Activated T-cell treated with anti-CD3 and anti-CD28 coated beads, Interleukin-2, amount 50 U/mL, for 4 hours (primary cell): ENCODE measurements at regions not wholly inside any gene's neighbourhood (a gene's known extent, or its start where the extent isn't known, plus 50 kb on each side); places are given as distances from the start of the nearest gene placed in this dataset.
"Not testable (repeated sequence)": the region's sequence is repeated elsewhere in the genome, so short reads cannot be mapped to it uniquely, and the experiment has no call there.

ENCODE experiments used
- ATAC-seq, 2 donors: fragments of 200-7000 bp; cut with Tn5 transposase; one replicate each; pipeline ENCODE4 v1.10.0; 2021
- DNase-seq: peaks from one replicate; pipeline ENCODE4 v3.0.0-alpha.2; 2020
- H3K27me3 Mint-ChIP-seq: one replicate; pipeline ENCODE4 v1.8.0; 2021; ENCODE audit warnings: low read depth, mixed read lengths
- H3K36me3 Mint-ChIP-seq: one replicate; pipeline ENCODE4 v1.8.0; 2022; ENCODE audit warnings: mixed read lengths; ENCODE audit not compliant: insufficient read depth
- H3K4me1 Mint-ChIP-seq: one replicate; pipeline ENCODE4 v1.8.0; 2021; ENCODE audit warnings: low read depth, mixed read lengths
- H3K4me3 Mint-ChIP-seq: one replicate; pipeline ENCODE4 v1.8.0; 2021; ENCODE audit warnings: mild to moderate bottlenecking, moderate library complexity, mixed read lengths
- H3K9me3 Mint-ChIP-seq: one replicate; pipeline ENCODE4 v1.8.0; 2021; ENCODE audit warnings: mixed read lengths

- Mint-ChIP-seq H3K27me3 (no peaks in the 10 kb centered on the region), H3K9me3 (no peaks in the 10 kb centered on the region), H3K4me3 (no peak overlapping the region)
Measured at GRCh38 chr3:194189243-194189791, 53.4 kb downstream of the HES1 start.

DNA sequence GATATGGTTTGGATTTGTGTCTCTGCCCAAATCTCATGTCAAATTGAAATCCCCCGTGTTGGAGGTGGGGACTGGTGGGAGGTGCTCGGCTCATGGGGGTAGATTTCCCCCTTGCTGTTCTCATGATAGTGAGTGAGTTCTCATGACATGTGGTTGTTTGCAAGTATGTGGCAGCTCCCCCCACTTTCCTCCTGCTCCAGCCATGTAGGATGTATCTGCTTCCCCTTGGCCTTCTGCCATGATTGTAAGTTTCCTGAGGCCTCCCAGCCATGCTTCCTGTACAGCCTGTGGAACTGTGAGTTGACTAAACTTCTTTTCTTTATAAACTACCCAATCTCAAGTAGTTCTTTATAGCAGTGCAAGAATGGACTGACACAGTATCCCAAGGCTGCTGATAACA lies 55.9 kb downstream of the HES1 start:
- H3K36me3 Mint-ChIP-seq, ATAC-seq, H3K9me3 Mint-ChIP-seq, H3K27me3 Mint-ChIP-seq, DNase-seq, H3K4me3 Mint-ChIP-seq, H3K4me1 Mint-ChIP-seq: not testable (repeated sequence)

More at GRCh38 chr3:194189243-194189791, 53.4 kb downstream of the HES1 start:
- Mint-ChIP-seq H3K36me3 (no peaks in the 10 kb centered on the region), H3K4me1 (peaks cover 3% of the 10 kb centered on the region)
- DNase-seq (no peak), ATAC-seq (no peak)

- DNase-seq: no peak
- peak in 1 of 2 donors; percentile 34 for ATAC-seq
- Mint-ChIP-seq H3K9me3 (no peaks in the 10 kb centered on the region), H3K27me3 (peaks cover 9% of the 10 kb centered on the region), H3K4me3 (no peak overlapping the region), H3K36me3 (no peaks in the 10 kb centered on the region), H3K4me1 (peaks cover 7% of the 10 kb centered on the region)
Measured at GRCh38 chr3:194194051-194194756, 58.3 kb downstream of the HES1 start.

DNA sequence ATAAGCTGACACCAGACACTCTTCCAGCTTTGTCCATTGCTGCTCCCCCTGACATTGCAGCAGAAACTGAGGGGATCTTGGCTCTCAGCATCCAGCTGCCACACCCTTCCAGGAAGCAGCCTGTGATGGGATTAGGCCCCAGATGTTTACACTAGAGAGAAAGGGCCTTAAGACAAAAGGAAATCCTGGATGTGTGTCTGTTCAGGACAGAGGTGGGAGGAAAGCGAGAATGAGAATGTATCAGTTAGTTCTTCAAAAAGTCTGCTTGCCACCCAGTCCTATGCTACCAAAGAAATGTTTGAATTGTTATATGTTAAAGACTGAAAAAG lies 58.8 kb downstream of the HES1 start:
- no peak for ATAC-seq
- no peak for DNase-seq
- Mint-ChIP-seq H3K36me3 (no peaks in the 10 kb centered on the region), H3K27me3 (peaks cover 9% of the 10 kb centered on the region), H3K4me1 (peaks cover 7% of the 10 kb centered on the region), H3K4me3 (no peak overlapping the region), H3K9me3 (no peaks in the 10 kb centered on the region)

DNA sequence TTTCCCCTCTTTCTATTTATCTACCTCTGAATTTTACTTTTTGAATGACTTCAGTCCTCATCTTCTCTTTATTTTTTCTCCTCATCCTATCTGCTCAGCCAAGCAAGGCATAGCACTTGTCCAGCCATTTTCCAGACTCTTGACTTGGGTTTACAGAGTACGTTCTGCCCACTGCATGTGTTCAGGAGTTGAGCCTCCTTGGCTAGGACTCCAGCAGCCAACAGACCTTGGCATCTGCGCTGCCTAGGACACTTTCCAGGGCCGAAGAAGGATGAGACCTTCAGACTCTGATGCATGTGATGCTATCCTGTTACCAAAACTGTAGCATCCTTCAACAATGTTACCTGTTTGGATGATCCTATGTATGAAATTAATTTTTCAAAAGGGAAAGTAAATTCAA lies 59.7 kb downstream of the HES1 start:
- Mint-ChIP-seq H3K4me1 (peaks cover 7% of the 10 kb centered on the region), H3K36me3 (no peaks in the 10 kb centered on the region)
- no peak for DNase-seq

GRCh38 chr3:194196876-194197275 lies 60.9 kb downstream of the HES1 start:
- Mint-ChIP-seq H3K36me3 (no peaks in the 10 kb centered on the region), H3K27me3 (peaks cover 16% of the 10 kb centered on the region), H3K4me1 (peaks cover 7% of the 10 kb centered on the region), H3K4me3 (no peak overlapping the region), H3K9me3 (no peaks in the 10 kb centered on the region)
- ATAC-seq (no peak), DNase-seq (no peak)

More for the DNA sequence above, 59.7 kb downstream of the HES1 start:
- no peak for ATAC-seq
- Mint-ChIP-seq H3K27me3 (peaks cover 16% of the 10 kb centered on the region), H3K9me3 (no peaks in the 10 kb centered on the region), H3K4me3 (no peak overlapping the region)

DNA sequence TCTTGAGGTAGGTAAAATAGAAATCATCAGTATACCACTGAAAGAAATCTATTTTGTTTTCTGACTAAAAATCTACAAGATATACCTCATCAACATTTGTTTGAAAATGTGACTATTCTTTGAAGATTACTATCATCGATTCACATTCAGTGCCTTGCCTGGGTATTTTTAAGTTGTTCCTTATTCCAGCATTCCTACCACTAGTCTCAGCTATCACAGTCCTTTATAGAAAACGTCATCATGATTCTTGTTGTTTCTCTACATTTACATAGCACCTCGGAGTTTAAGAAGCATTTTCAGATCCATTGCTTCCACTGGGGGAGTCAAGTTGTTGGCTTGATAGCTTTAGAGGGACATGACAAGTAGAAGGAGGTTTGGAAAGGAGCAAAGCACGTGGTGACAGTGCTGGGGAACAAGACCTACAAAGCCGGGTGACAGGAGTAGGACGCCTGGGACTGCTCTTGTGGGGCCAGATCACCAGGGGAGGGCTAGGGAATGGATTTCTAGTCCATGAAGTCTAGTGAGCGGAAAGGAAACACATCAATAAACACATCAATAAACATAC lies 61.5 kb downstream of the HES1 start:
- H3K36me3 Mint-ChIP-seq: no peaks in the 10 kb centered on the region
- ATAC-seq: no peak

DNA sequence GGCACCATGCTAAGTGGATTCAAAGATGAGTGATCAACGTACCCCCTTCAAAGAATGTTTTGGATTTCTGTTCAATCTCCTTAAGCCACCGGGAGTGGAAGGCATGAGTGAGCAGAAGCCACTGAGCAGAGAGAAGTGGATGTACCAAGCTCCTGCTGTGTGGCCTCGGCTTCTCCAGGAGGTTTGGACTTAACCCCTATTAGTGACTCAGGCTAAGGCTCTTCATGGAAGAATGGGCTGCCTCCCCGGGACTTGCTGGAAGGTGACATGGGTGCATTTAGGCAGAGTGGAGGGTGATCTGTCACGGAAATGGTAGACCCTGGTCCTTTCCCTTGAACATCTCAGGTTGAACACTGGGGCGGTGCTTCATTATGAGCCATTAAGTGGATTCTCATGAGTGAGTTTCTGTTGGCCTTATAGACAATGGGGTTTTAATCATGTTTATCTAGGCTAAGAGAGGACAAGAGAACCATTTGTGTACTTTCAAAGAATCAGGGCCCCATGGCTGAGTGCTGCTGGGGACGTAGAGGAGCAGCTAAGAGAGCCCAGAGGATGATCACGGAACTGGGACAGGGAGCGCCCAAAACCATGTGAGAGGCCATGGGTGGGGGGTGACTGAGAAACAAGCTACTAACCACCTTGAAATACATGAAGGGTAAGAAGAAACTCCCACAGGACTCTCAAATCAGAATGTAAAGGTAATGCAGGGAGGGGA lies 62.2 kb downstream of the HES1 start:
- H3K9me3 Mint-ChIP-seq: no peaks in the 10 kb centered on the region
- peaks cover 7% of the 10 kb centered on the region for H3K4me1 Mint-ChIP-seq
- ATAC-seq: no peak
- H3K36me3 Mint-ChIP-seq: no peaks in the 10 kb centered on the region
- peaks cover 24% of the 10 kb centered on the region for H3K27me3 Mint-ChIP-seq
- H3K4me3 Mint-ChIP-seq: no peak overlapping the region
- no peak for DNase-seq

More for the DNA sequence above, 61.5 kb downstream of the HES1 start:
- no peak for DNase-seq
- Mint-ChIP-seq H3K4me3 (no peak overlapping the region), H3K27me3 (peaks cover 18% of the 10 kb centered on the region), H3K4me1 (peaks cover 7% of the 10 kb centered on the region), H3K9me3 (no peaks in the 10 kb centered on the region)

- Mint-ChIP-seq H3K4me1 (peaks cover 14% of the 10 kb centered on the region), H3K4me3 (no peak overlapping the region), H3K9me3 (no peaks in the 10 kb centered on the region), H3K36me3 (no peaks in the 10 kb centered on the region), H3K27me3 (peaks cover 29% of the 10 kb centered on the region)
- DNase-seq (no peak), ATAC-seq (no peak)
Measured at GRCh38 chr3:194198938-194199337, 63.0 kb downstream of the HES1 start.

DNA sequence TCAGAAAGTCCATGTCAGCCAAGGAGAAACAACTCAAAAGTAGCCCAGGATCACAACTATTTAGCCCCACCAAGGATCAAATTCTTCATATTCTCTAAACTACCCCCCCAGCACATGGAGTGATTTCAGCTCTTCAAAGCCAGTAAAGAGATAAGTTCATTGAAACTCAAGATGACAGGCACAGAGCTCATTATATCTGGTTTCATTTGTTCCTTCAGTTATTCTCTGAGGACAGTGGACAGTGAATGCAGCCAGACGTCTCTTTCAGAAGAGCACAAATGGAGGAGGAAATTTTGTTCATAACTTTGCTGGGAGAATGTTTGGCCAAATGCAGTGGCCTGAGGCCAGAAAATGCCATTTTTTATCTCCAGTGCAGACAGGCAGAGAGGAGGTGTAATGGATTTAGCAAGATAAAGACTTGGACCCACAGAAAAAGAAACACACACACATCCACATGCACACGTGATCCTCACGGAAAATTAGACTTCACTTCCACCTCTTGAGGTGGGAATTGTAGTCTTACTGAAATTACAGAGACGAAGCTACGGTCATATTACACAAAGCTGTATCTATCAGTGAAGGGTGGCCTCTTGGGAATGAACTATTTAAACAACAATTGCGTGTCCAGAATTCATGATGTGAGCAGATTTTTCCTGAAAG lies 64.6 kb downstream of the HES1 start:
- H3K27me3 Mint-ChIP-seq: peaks cover 36% of the 10 kb centered on the region
- H3K36me3 Mint-ChIP-seq: no peaks in the 10 kb centered on the region
- DNase-seq (no peak), ATAC-seq (no peak)
- no peaks in the 10 kb centered on the region for H3K9me3 Mint-ChIP-seq
- no peak overlapping the region for H3K4me3 Mint-ChIP-seq
- H3K4me1 Mint-ChIP-seq: peaks cover 10% of the 10 kb centered on the region

DNA sequence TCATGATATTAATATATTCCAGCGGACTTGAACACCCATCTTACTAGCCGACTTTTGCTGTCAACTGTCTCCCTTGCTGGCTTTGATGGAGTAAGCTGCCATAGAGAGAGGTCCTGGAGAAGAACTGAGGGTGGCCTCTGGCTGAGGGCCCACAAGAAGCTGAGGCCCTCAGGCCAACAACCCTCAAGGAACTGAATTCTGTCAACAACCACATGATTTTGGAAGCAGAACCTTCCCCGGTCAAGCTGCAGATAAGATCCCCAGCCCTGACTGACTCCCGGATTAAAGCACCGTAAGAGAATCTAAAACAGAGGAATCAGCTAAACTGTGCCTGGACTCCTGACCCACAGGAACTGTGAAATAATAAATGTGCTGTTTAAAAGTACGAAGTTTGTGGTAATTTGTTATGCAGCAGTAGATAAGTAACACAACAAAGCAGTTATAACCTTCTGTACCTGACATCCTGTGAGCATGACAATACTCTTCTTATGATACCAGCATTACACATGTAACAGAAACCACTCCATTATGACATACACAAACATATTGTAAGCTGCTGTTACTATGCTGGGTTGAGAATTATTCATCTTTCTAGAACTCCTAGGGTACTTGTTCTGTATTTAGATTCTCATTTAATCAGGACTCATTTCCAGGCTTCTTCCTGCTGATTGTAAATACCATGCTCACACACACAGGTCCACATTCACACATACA lies 66.2 kb downstream of the HES1 start:
- Mint-ChIP-seq H3K4me3 (no peak overlapping the region), H3K36me3 (no peaks in the 10 kb centered on the region), H3K9me3 (no peaks in the 10 kb centered on the region), H3K27me3 (peaks cover 49% of the 10 kb centered on the region), H3K4me1 (peaks cover 10% of the 10 kb centered on the region)
- no peak for DNase-seq
- no peak for ATAC-seq

DNA sequence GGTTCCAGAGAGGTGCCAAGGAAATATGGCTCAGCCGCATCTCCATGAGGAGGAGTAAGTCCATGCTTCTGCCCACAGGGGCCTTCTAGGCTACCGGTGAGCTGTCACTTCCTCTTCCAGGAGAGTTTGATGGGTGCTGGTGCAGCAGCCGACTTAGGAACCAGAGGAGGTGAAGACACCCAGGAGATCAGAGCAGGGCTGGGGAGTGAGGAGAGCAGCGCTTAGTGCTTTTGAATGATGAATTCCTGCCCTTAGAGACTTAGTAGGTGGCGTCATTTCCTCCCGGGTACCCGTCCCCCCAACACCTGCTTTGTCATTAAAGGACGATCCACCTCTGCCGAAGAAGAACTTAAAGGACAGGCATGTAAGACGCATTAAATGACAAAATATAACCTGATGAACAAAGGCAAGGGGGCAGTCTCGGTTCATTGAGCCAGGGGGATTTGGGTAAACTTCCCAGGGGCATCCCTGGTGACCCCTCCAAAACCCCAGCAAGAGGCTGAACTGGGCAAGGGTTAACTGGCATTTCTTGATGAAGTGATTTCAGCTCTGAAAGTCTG lies 67.6 kb downstream of the HES1 start:
- H3K27me3 Mint-ChIP-seq: peaks cover 42% of the 10 kb centered on the region
- H3K9me3 Mint-ChIP-seq: no peaks in the 10 kb centered on the region
- peak overlapping the region; percentile 72 for H3K4me3 Mint-ChIP-seq
- DNase-seq (peak; percentile 12), ATAC-seq (peak; percentile 64 to 77)
- no peaks in the 10 kb centered on the region for H3K36me3 Mint-ChIP-seq
- H3K4me1 Mint-ChIP-seq: peaks cover 10% of the 10 kb centered on the region

DNA sequence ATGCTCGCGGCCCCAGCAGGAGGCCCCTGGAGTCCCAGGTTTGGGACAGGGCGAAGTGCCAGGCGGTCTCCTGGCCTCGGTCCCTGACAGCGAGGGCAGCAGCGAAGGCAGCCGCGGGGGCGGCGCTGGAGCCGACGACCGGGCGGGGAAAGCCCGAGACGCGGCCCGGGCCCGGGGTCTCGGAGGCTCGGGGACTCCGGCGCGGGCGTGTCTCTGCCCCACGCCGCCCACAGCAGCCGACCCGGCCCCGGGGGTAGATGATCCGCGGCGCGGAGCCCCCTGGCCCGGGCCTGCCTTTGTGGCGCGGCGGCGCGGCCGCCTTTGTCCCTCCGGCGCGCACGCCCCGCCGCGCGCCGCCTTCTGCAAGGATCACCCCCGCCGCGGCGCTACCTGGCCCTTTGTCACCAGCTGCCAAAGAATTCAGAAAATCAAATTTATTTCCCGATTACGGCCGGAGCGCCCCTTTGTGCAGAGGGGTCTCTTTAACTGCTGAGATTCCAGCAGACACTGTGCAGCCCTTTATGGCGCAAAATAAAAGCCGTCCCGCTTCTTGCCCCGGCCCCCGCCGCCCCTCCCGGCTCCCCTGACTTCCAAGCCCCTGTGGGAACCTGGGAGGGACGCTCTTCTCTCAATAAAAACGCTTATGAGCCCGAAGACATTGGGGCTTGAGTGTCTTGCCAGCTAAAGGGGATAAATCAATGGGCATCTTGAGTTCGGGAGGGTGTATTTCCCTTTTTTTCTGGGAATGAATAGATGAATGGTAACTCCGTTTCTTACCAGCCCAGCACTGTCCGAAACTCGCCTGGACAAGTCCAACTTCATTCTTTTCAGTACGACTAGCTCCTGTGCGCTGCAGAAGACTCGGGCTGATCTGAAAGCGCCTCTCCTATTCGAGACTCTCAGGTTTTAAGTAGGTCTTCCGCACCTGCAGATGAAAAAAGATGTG lies 68.4 kb downstream of the HES1 start:
- Mint-ChIP-seq H3K36me3 (no peaks in the 10 kb centered on the region), H3K4me1 (peaks cover 10% of the 10 kb centered on the region), H3K9me3 (no peaks in the 10 kb centered on the region), H3K4me3 (peak overlapping the region; percentile 72), H3K27me3 (peaks cover 41% of the 10 kb centered on the region)
- ATAC-seq (peak; percentile 67 to 73), DNase-seq (no peak)
